HEK293 (cell line): ENCODE measurements at regions not wholly inside any gene's neighbourhood (a gene's known extent, or its start where the extent isn't known, plus 50 kb on each side); places are given as distances from the start of the nearest gene placed in this dataset.
"Not testable (repeated sequence)": the region's sequence is repeated elsewhere in the genome, so short reads cannot be mapped to it uniquely, and the experiment has no call there.

Source experiments
- CTCF ChIA-PET: fragments of 350-600 bp; formaldehyde crosslinking; extraction: SDS; loops from one replicate; lab custom pipeline; 2021; ENCODE audit warnings: antibody characterized with exemption; lab: Yijun Ruan, JAX
- POLR2A ChIA-PET: fragments of 300-600 bp; formaldehyde crosslinking; extraction: SDS; loops from one replicate; lab custom pipeline; 2020; ENCODE audit warnings: antibody characterized with exemption, inconsistent platforms; lab: Yijun Ruan, JAX
- H3K27ac ChIP-seq: fragments of 200-500 bp; sonication (Bioruptor generic); 2 replicates; pipeline ENCODE4 v1.5.1; 2014; ENCODE audit warnings: low read depth, low read length, control low read depth, inconsistent platforms; ENCODE audit errors: extremely low read depth
- H3K36me3 ChIP-seq, 2 experiments: fragments of 200-500 bp in 1 of 2; sonication (Bioruptor generic) in 1 of 2; 1 replicate in 1 of 2; 2 replicates in 1 of 2; pipeline ENCODE4 v1.5.1; 2014 to 2017; ENCODE audit warnings: inconsistent platforms in 2 of 2, low read length in 2 of 2; ENCODE audit not compliant: control insufficient read depth in 2 of 2, insufficient read depth in 1 of 2
- H3K4me1 ChIP-seq: fragments of 200-500 bp; sonication (Bioruptor generic); 2 replicates; pipeline ENCODE4 v1.5.1; 2014; ENCODE audit warnings: mild to moderate bottlenecking, low read length, inconsistent platforms; ENCODE audit not compliant: control insufficient read depth, insufficient read depth
- H3K4me3 ChIP-seq: 2 replicates; pipeline ENCODE4 v1.5.1; 2011; ENCODE audit warnings: low read depth, mild to moderate bottlenecking, control low read depth, low read length, moderate library complexity
- H3K9me3 ChIP-seq: fragments of 200-500 bp; sonication (Bioruptor generic); 2 replicates; pipeline ENCODE4 v1.5.1; 2014; ENCODE audit warnings: low read depth, low read length, inconsistent platforms; ENCODE audit not compliant: control insufficient read depth, insufficient read depth
- GLI4 ChIP-seq: fragments of 450-650 bp; formaldehyde crosslinking; IDR thresholded peaks from 2 replicates; pipeline ENCODE4 v1.5.1; 2016; ENCODE audit warnings: missing biosample characterization, missing genetic modification characterization
- HIC1 ChIP-seq: fragments of 450-650 bp; formaldehyde crosslinking; IDR thresholded peaks from 2 replicates; pipeline ENCODE4 v1.5.1; 2016; ENCODE audit warnings: missing biosample characterization, missing genetic modification characterization
- PBX3 ChIP-seq: sonication (generic); formaldehyde crosslinking; IDR thresholded peaks from 2 replicates; pipeline ENCODE4 v1.8.1; 2022; ENCODE audit warnings: mild to moderate bottlenecking, moderate library complexity, missing genetic modification reagents
- SETDB1 ChIP-seq: IDR thresholded peaks from one replicate; pipeline ENCODE4 v1.6.1; 2017; ENCODE audit warnings: mild to moderate bottlenecking, low read length, moderate library complexity, mixed read lengths; ENCODE audit not compliant: insufficient read length
- YY1 ChIP-seq: fragments of 450-650 bp; formaldehyde crosslinking; IDR thresholded peaks from 2 replicates; pipeline ENCODE4 v1.5.1; 2018; ENCODE audit warnings: missing biosample characterization, missing genetic modification characterization
- ZBTB49 ChIP-seq: fragments of 450-650 bp; formaldehyde crosslinking; IDR thresholded peaks from 2 replicates; pipeline ENCODE4 v1.5.1; 2016; ENCODE audit warnings: missing biosample characterization, missing genetic modification characterization, low read depth
- ZBTB8A ChIP-seq: fragments of 450-650 bp; formaldehyde crosslinking; IDR thresholded peaks from 2 replicates; pipeline ENCODE4 v1.5.1; 2016; ENCODE audit warnings: missing biosample characterization, missing genetic modification characterization
- ZFHX2 ChIP-seq: fragments of 450-650 bp; formaldehyde crosslinking; conservative IDR thresholded peaks from 2 replicates; pipeline ENCODE4 v1.5.1; 2016; ENCODE audit warnings: missing biosample characterization, missing genetic modification characterization
- ZNF133 ChIP-seq: fragments of 450-650 bp; formaldehyde crosslinking; IDR thresholded peaks from 2 replicates; pipeline ENCODE4 v1.5.1; 2016; ENCODE audit warnings: missing biosample characterization, missing genetic modification characterization
- ZNF140 ChIP-seq: fragments of 450-650 bp; formaldehyde crosslinking; IDR thresholded peaks from 2 replicates; pipeline ENCODE4 v1.5.1; 2016; ENCODE audit warnings: missing biosample characterization, missing genetic modification characterization
- ZNF175 ChIP-seq: fragments of 450-650 bp; formaldehyde crosslinking; IDR thresholded peaks from 2 replicates; pipeline ENCODE4 v1.5.1; 2016; ENCODE audit warnings: missing biosample characterization, missing genetic modification characterization
- ZNF394 ChIP-seq: fragments of 450-650 bp; formaldehyde crosslinking; IDR thresholded peaks from 2 replicates; pipeline ENCODE4 v1.5.1; 2016; ENCODE audit warnings: missing biosample characterization, missing genetic modification characterization, mild to moderate bottlenecking, moderate library complexity, borderline replicate concordance
- ZNF555 ChIP-seq: fragments of 450-650 bp; formaldehyde crosslinking; conservative IDR thresholded peaks from 2 replicates; pipeline ENCODE4 v1.5.1; 2017; ENCODE audit warnings: missing biosample characterization, mild to moderate bottlenecking, missing genetic modification characterization, inconsistent platforms
- ZNF707 ChIP-seq: fragments of 450-650 bp; formaldehyde crosslinking; IDR thresholded peaks from 2 replicates; pipeline ENCODE4 v1.5.1; 2016; ENCODE audit warnings: missing biosample characterization, missing genetic modification characterization
- ZNF830 ChIP-seq: fragments of 450-650 bp; IDR thresholded peaks from 2 replicates; pipeline ENCODE4 v1.5.0; 2018; ENCODE audit warnings: missing biosample characterization, missing genetic modification characterization, low read depth, mild to moderate bottlenecking, moderate library complexity
- ZXDB ChIP-seq: fragments of 450-650 bp; formaldehyde crosslinking; IDR thresholded peaks from 2 replicates; pipeline ENCODE4 v1.5.1; 2016; ENCODE audit warnings: missing biosample characterization, missing genetic modification characterization
- TF ChIP-seq, protein P1 (sequence below): fragments of 450-650 bp; formaldehyde crosslinking; IDR thresholded peaks from 2 replicates; pipeline ENCODE4 v1.5.1; 2016; ENCODE audit warnings: missing biosample characterization, missing genetic modification characterization
- TF ChIP-seq, protein P2 (sequence below): fragments of 450-650 bp; formaldehyde crosslinking; conservative IDR thresholded peaks from 2 replicates; pipeline ENCODE4 v1.5.1; 2016; ENCODE audit warnings: low read depth, missing biosample characterization, missing genetic modification characterization

DNA sequence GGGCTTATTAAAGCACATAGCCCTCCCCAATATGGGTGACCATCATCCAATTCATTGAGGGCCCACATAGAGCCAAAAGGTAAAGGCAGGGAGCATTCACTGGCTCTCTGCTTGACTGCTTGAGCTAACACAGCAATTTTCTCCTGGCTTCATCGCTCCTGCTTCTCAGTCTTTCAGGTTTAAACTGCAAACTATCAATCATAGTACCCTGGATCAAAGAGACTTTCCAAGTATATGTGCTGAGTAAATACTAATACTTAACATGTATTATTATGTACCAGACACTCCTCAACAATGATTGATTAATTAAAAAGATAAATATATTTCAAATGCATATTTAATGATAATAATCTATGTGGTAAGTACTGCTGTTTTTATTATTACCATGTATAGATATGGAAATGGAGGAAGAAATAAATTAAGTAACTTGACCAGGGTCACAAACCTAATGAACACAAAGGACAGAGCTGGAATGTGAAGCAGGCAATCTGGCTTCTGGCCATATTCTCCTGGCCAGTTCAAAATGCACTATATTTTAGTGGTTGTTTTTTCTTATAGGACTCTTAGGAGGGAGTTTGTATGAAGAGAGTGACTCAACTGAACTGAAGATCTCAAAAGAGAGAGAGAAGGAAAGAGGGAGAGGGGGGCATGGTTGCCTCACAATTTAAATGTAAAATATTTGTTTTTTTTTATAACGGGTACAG, 1197.3 kb downstream of the TECRL start:
- no peak overlapping the region for H3K4me3 ChIP-seq
- POLR2A ChIA-PET, result no interaction called here
- TF ChIP-seq ZNF707 (tag by site-specific recombination), result no peak
- no peak for TF ChIP-seq ZFHX2 (tag by site-specific recombination)
- TF ChIP-seq ZBTB49 (tag by site-specific recombination), result no peak
- TF ChIP-seq, protein P1, sequence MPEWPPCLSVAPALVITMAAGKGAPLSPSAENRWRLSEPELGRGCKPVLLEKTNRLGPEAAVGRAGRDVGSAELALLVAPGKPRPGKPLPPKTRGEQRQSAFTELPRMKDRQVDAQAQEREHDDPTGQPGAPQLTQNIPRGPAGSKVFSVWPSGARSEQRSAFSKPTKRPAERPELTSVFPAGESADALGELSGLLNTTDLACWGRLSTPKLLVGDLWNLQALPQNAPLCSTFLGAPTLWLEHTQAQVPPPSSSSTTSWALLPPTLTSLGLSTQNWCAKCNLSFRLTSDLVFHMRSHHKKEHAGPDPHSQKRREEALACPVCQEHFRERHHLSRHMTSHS (tag by site-specific recombination), result no peak
- TF ChIP-seq YY1 (tag by site-specific recombination), result no peak
- no peak for TF ChIP-seq PBX3 (CRISPR knock-in tag)
- TF ChIP-seq ZNF830 (tag by site-specific recombination), result no peak
- no peak for TF ChIP-seq GLI4
- no peaks in the 10 kb centered on the region for H3K36me3 ChIP-seq
- H3K27ac ChIP-seq, result no peak overlapping the region
- no peaks in the 10 kb centered on the region for H3K9me3 ChIP-seq
- no peaks in the 10 kb centered on the region for H3K4me1 ChIP-seq
- CTCF ChIA-PET, result no interaction called here

DNA sequence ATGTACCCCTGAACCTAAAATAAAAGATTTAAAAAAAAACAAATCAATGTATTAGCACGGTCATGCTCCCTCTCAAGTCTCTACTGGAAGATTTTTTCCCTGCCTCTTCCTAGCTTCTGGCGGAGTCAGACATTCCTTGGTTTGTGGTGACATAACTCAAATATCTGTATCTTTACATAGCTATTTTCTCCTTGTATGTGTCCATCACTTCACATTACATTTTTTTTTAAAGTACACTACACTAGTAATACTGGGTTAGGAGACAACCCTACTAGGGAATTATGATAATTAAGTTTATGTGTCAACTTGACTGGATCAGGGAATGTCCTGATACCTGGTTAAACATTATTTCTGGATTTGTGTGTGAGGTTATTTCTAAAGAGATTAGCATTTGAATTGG, 1197.9 kb downstream of the TECRL start:
- no peak overlapping the region for H3K4me3 ChIP-seq
- CTCF ChIA-PET, result no interaction called here
- no peaks in the 10 kb centered on the region for H3K36me3 ChIP-seq
- TF ChIP-seq ZNF133 (tag by site-specific recombination) (no peak), ZNF175 (tag by site-specific recombination) (no peak), SETDB1 (no peak), HIC1 (tag by site-specific recombination) (no peak)
- TF ChIP-seq, all 188 proteins: peak for 0
- no peaks in the 10 kb centered on the region for H3K4me1 ChIP-seq
- no peak overlapping the region for H3K27ac ChIP-seq
- no peaks in the 10 kb centered on the region for H3K9me3 ChIP-seq
- POLR2A ChIA-PET, result no interaction called here

GRCh38 chr4:63193029-63193428, 1216.2 kb downstream of the TECRL start:
- H3K4me1 ChIP-seq, H3K36me3 ChIP-seq, POLR2A ChIA-PET, H3K9me3 ChIP-seq, H3K27ac ChIP-seq, CTCF ChIA-PET, H3K4me3 ChIP-seq: not testable (repeated sequence)
- TF ChIP-seq ZNF140 (peak; percentile 29; the same call in 1 of the 2 replicates), ZNF555 (peak; percentile 58), ZNF394 (tag by site-specific recombination) (peak; percentile 73; the same call in 1 of the 2 replicates), ZXDB (0 out of 2 replicates have a peak, but pooled peaks have one; percentile 23), ZBTB8A (tag by site-specific recombination) (peak; percentile 38; the same call in 1 of the 2 replicates)
- TF ChIP-seq, protein P2, sequence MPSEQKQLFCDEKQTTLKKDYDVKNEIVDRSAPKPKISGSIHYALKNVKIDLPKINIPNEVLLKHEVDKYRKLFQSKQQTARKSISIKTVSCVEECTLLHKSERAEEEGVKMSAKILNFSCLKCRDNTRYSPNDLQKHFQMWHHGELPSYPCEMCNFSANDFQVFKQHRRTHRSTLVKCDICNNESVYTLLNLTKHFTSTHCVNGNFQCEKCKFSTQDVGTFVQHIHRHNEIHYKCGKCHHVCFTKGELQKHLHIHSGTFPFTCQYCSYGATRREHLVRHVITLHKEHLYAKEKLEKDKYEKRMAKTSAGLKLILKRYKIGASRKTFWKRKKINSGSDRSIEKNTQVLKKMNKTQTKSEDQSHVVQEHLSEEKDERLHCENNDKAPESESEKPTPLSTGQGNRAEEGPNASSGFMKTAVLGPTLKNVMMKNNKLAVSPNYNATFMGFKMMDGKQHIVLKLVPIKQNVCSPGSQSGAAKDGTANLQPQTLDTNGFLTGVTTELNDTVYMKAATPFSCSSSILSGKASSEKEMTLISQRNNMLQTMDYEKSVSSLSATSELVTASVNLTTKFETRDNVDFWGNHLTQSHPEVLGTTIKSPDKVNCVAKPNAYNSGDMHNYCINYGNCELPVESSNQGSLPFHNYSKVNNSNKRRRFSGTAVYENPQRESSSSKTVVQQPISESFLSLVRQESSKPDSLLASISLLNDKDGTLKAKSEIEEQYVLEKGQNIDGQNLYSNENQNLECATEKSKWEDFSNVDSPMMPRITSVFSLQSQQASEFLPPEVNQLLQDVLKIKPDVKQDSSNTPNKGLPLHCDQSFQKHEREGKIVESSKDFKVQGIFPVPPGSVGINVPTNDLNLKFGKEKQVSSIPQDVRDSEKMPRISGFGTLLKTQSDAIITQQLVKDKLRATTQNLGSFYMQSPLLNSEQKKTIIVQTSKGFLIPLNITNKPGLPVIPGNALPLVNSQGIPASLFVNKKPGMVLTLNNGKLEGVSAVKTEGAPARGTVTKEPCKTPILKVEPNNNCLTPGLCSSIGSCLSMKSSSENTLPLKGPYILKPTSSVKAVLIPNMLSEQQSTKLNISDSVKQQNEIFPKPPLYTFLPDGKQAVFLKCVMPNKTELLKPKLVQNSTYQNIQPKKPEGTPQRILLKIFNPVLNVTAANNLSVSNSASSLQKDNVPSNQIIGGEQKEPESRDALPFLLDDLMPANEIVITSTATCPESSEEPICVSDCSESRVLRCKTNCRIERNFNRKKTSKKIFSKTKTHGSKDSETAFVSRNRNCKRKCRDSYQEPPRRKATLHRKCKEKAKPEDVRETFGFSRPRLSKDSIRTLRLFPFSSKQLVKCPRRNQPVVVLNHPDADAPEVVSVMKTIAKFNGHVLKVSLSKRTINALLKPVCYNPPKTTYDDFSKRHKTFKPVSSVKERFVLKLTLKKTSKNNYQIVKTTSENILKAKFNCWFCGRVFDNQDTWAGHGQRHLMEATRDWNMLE (tag by site-specific recombination), result peak; percentile 66
